ENCODE measurements at regions not wholly inside any gene's neighbourhood (a gene's known extent, or its start where the extent isn't known, plus 50 kb on each side); places are given as distances from the start of the nearest gene placed in this dataset.

DNA sequence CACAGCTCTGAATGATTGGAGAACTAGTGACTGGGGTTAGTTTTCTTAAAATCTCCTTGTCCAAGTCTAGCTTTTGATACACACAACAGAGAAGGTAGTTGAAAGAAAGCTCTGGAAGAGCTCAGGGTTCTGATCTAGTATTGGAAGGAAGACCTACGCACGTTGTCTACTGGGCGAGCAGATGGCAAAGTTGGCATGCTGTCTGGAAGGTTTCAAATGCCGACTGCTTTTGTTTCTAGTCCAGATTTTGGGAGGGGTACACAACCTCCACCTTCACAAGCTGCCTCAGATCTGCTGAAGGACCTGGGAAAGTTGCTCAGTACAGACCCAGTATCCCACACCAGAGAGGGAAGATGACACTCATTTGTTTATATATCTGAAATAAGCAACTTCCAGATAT, 507.3 kb downstream of the RNF144A start:
- TF ChIP-seq, protein P1, sequence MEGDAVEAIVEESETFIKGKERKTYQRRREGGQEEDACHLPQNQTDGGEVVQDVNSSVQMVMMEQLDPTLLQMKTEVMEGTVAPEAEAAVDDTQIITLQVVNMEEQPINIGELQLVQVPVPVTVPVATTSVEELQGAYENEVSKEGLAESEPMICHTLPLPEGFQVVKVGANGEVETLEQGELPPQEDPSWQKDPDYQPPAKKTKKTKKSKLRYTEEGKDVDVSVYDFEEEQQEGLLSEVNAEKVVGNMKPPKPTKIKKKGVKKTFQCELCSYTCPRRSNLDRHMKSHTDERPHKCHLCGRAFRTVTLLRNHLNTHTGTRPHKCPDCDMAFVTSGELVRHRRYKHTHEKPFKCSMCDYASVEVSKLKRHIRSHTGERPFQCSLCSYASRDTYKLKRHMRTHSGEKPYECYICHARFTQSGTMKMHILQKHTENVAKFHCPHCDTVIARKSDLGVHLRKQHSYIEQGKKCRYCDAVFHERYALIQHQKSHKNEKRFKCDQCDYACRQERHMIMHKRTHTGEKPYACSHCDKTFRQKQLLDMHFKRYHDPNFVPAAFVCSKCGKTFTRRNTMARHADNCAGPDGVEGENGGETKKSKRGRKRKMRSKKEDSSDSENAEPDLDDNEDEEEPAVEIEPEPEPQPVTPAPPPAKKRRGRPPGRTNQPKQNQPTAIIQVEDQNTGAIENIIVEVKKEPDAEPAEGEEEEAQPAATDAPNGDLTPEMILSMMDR (IDR thresholded peaks at IDR 0.05): no peak
- TF ChIP-seq POLR2A (IDR thresholded peaks at IDR 0.05): no peak
